ENCODE measurements at regions not wholly inside any gene's neighbourhood (a gene's known extent, or its start where the extent isn't known, plus 50 kb on each side); places are given as distances from the start of the nearest gene placed in this dataset.

- dilution Hi-C loops (cut with MboI; ENCODE audit: extremely low pct_ligation_motif_present, low sequenced_read_pairs): no loop called here
- H3K27me3 ChIP-seq (ENCODE audit: control insufficient read depth, extremely low read depth, insufficient read depth, low read length): peaks cover 3% of the 10 kb centered on the region
- H3K36me3 ChIP-seq (ENCODE audit: control insufficient read depth in 2 of 2, extremely low read depth in 1 of 2, insufficient read depth in 2 of 2, low read length in 2 of 2): no peaks in the 10 kb centered on the region
- H4K20me1 ChIP-seq (ENCODE audit: control insufficient read depth, extremely low read depth, insufficient read depth, low read length): no peaks in the 10 kb centered on the region
- no peak for DNase-seq (ENCODE audit: low read depth, low spot score)
- H3K9me1 ChIP-seq (ENCODE audit: control insufficient read depth, extremely low read depth, insufficient read depth, low read length): no peaks in the 10 kb centered on the region
- H3K4me2 ChIP-seq (ENCODE audit: control insufficient read depth, extremely low read depth, insufficient read depth, low read depth, low read length): no peak overlapping the region
- no peak overlapping the region for H3K4me3 ChIP-seq (ENCODE audit: control insufficient read depth in 2 of 3, extremely low read depth in 1 of 3, insufficient read depth in 2 of 3, low read depth in 1 of 3, low read length in 3 of 3)
- no peaks in the 10 kb centered on the region for H3K9me3 ChIP-seq (ENCODE audit: control insufficient read depth, low read depth, low read length)
- H3K79me2 ChIP-seq (ENCODE audit: control insufficient read depth, insufficient read depth, low read length): no peaks in the 10 kb centered on the region
- H3K9ac ChIP-seq (ENCODE audit: control insufficient read depth, extremely low read depth, insufficient read depth, low read length): no peak overlapping the region
- no peak overlapping the region for H3K27ac ChIP-seq (ENCODE audit: control insufficient read depth, insufficient read depth, low read length)
- H3K4me1 ChIP-seq (ENCODE audit: control insufficient read depth, extremely low read depth, insufficient read depth, low read length): no peaks in the 10 kb centered on the region
- H2AFZ ChIP-seq (ENCODE audit: control insufficient read depth, low read length): no peak overlapping the region
- FAIRE-seq: no peak
- TF ChIP-seq EZH2 (IDR thresholded peaks at IDR 0.05; ENCODE audit: low read length) (no peak), CTCF (optimal IDR thresholded peaks at IDR 0.05 in 1 of 3, IDR thresholded peaks at IDR 0.05 in 1 of 3, conservative IDR thresholded peaks at IDR 0.05 in 1 of 3; ENCODE audit: extremely low read depth in 1 of 3, insufficient read depth in 2 of 3, low read length in 3 of 3) (no peak)
Measured at GRCh38 chr17:5678171-5678570, 93.9 kb upstream of the NLRP1 start.

GRCh38 chr17:5680766-5681165 is 96.5 kb upstream of the NLRP1 start:
- Histone ChIP-seq H4K20me1 (ENCODE audit: control insufficient read depth, extremely low read depth, insufficient read depth, low read length) (no peaks in the 10 kb centered on the region), H3K79me2 (ENCODE audit: control insufficient read depth, insufficient read depth, low read length) (no peaks in the 10 kb centered on the region), H2AFZ (ENCODE audit: control insufficient read depth, low read length) (no peak overlapping the region), H3K4me3 (ENCODE audit: control insufficient read depth in 2 of 3, extremely low read depth in 1 of 3, insufficient read depth in 2 of 3, low read depth in 1 of 3, low read length in 3 of 3) (no peak overlapping the region), H3K4me2 (ENCODE audit: control insufficient read depth, extremely low read depth, insufficient read depth, low read depth, low read length) (no peak overlapping the region), H3K9me1 (ENCODE audit: control insufficient read depth, extremely low read depth, insufficient read depth, low read length) (no peaks in the 10 kb centered on the region), H3K9ac (ENCODE audit: control insufficient read depth, extremely low read depth, insufficient read depth, low read length) (no peak overlapping the region), H3K27me3 (ENCODE audit: control insufficient read depth, extremely low read depth, insufficient read depth, low read length) (peaks cover 3% of the 10 kb centered on the region), H3K27ac (ENCODE audit: control insufficient read depth, insufficient read depth, low read length) (no peak overlapping the region), H3K9me3 (ENCODE audit: control insufficient read depth, low read depth, low read length) (no peaks in the 10 kb centered on the region), H3K4me1 (ENCODE audit: control insufficient read depth, extremely low read depth, insufficient read depth, low read length) (no peaks in the 10 kb centered on the region), H3K36me3 (ENCODE audit: control insufficient read depth in 2 of 2, extremely low read depth in 1 of 2, insufficient read depth in 2 of 2, low read length in 2 of 2) (no peaks in the 10 kb centered on the region)
- dilution Hi-C loops (cut with MboI; ENCODE audit: extremely low pct_ligation_motif_present, low sequenced_read_pairs): no loop called here
- FAIRE-seq (no peak), DNase-seq (ENCODE audit: low read depth, low spot score) (no peak)
- no peak for TF ChIP-seq EZH2 (IDR thresholded peaks at IDR 0.05; ENCODE audit: low read length)
- TF ChIP-seq CTCF (optimal IDR thresholded peaks at IDR 0.05 in 1 of 3, IDR thresholded peaks at IDR 0.05 in 1 of 3, conservative IDR thresholded peaks at IDR 0.05 in 1 of 3; ENCODE audit: extremely low read depth in 1 of 3, insufficient read depth in 2 of 3, low read length in 3 of 3): no peak

All from keratinocyte (primary cell).